HepG2 (cell line): ENCODE measurements at regions not wholly inside any gene's neighbourhood (a gene's known extent, or its start where the extent isn't known, plus 50 kb on each side); places are given as distances from the start of the nearest gene placed in this dataset.

Experiments used
- CBX2 ChIP-seq, 2 experiments: fragments of 200-600 bp in 1 of 2; sonication (generic); formaldehyde crosslinking in 1 of 2; IDR thresholded peaks; 2 replicates each; pipeline versions ENCODE4 v1.7.0 to v1.8.1; 2018 to 2022; ENCODE audit warnings: low read depth in 2 of 2, low read length in 1 of 2, mild to moderate bottlenecking in 1 of 2, missing genetic modification reagents in 1 of 2
- EZH2 ChIP-seq: conservative IDR thresholded peaks from 2 replicates; pipeline ENCODE4 v1.6.1; 2012; ENCODE audit warnings: mild to moderate bottlenecking, low read depth, low read length, moderate library complexity
- JUNB ChIP-seq: sonication (generic); formaldehyde crosslinking; IDR thresholded peaks from 2 replicates; pipeline ENCODE4 v1.8.0; 2022; ENCODE audit warnings: missing genetic modification reagents, mild to moderate bottlenecking, borderline replicate concordance
- NFAT5 ChIP-seq: sonication (generic); formaldehyde crosslinking; IDR thresholded peaks from 2 replicates; pipeline ENCODE4 v1.4.0; 2020; ENCODE audit warnings: missing genetic modification reagents
- ZMYM3 ChIP-seq: sonication (generic); formaldehyde crosslinking; IDR thresholded peaks from 2 replicates; pipeline ENCODE4 v1.5.1; 2020; ENCODE audit warnings: mild to moderate bottlenecking, missing genetic modification reagents
- ZNF468 ChIP-seq: sonication (generic); formaldehyde crosslinking; IDR thresholded peaks from 2 replicates; pipeline ENCODE4 v1.8.0; 2022; ENCODE audit warnings: mild to moderate bottlenecking, moderate library complexity, missing genetic modification reagents
- TF ChIP-seq, protein P1 (sequence below): sonication (generic); formaldehyde crosslinking; IDR thresholded peaks from 2 replicates; pipeline ENCODE4 v1.5.0; 2020; ENCODE audit warnings: mild to moderate bottlenecking, missing genetic modification reagents, moderate library complexity

GRCh38 chrX:5771441-5771840, 457.2 kb downstream of the NLGN4X start:
- TF ChIP-seq ZMYM3 (no peak), EZH2 (no peak), NFAT5 (CRISPR knock-in tag) (no peak), ZNF468 (no peak), CBX2 (IDR thresholded peaks at IDR 0.05; ENCODE audit: low read depth, low read length) (no peak), CBX2 (CRISPR knock-in tag; IDR thresholded peaks at IDR 0.05; ENCODE audit: low read depth) (no peak), JUNB (CRISPR knock-in tag) (no peak)
- TF ChIP-seq, protein P1, sequence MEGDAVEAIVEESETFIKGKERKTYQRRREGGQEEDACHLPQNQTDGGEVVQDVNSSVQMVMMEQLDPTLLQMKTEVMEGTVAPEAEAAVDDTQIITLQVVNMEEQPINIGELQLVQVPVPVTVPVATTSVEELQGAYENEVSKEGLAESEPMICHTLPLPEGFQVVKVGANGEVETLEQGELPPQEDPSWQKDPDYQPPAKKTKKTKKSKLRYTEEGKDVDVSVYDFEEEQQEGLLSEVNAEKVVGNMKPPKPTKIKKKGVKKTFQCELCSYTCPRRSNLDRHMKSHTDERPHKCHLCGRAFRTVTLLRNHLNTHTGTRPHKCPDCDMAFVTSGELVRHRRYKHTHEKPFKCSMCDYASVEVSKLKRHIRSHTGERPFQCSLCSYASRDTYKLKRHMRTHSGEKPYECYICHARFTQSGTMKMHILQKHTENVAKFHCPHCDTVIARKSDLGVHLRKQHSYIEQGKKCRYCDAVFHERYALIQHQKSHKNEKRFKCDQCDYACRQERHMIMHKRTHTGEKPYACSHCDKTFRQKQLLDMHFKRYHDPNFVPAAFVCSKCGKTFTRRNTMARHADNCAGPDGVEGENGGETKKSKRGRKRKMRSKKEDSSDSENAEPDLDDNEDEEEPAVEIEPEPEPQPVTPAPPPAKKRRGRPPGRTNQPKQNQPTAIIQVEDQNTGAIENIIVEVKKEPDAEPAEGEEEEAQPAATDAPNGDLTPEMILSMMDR (CRISPR knock-in tag): no peak
